ENCODE measurements at regions not wholly inside any gene's neighbourhood (a gene's known extent, or its start where the extent isn't known, plus 50 kb on each side); places are given as distances from the start of the nearest gene placed in this dataset.
"Not testable (repeated sequence)": the region's sequence is repeated elsewhere in the genome, so short reads cannot be mapped to it uniquely, and the experiment has no call there.

DNA sequence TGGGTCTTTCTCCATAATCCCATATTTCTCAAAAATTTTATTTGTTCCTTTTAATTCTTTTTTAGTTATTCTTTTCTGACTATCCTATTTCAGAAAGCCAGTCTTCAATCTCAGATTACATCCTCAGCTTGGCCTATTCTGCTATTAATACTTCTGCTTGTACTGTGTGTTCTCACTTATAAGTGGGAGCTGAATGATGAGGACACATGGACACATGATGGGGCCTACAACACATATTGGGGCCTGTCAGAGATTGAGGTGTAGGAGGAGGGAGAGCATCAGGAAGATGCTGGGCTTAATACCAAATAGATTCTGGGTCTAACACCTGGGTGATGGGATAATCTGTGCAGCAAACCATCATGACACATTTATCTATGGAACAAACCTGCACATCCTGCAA is 82.3 kb downstream of the MAGEE1 start:
- Histone ChIP-seq H3K9me3 (no peaks in the 10 kb centered on the region), H3K4me3 (ENCODE audit: low read depth, low read length) (no peak overlapping the region), H3K4me1 (no peaks in the 10 kb centered on the region), H3K36me3 (ENCODE audit: control insufficient read depth, insufficient read depth, low read length) (no peaks in the 10 kb centered on the region), H3K27me3 (replicated peaks; ENCODE audit: control insufficient read depth, insufficient read depth, low read length) (no peaks in the 10 kb centered on the region)
- Mint-ChIP-seq H3K36me3 (ENCODE audit: insufficient read depth, unreplicated experiment) (no peaks in the 10 kb centered on the region), H3K27ac (ENCODE audit: unreplicated experiment) (no peak overlapping the region), H3K27me3 (ENCODE audit: insufficient read depth, unreplicated experiment) (no peaks in the 10 kb centered on the region), H3K9me3 (ENCODE audit: unreplicated experiment) (no peaks in the 10 kb centered on the region), H3K4me3 (ENCODE audit: unreplicated experiment) (no peak overlapping the region), H3K4me1 (ENCODE audit: low read depth, unreplicated experiment) (no peaks in the 10 kb centered on the region)
- BruUV-seq (replicated peaks), result no TSS peak
- ChIA-PET CTCF (no interaction called here), POLR2A (no interaction called here)
- no peak for DNase-seq
- TF ChIP-seq, protein P1, sequence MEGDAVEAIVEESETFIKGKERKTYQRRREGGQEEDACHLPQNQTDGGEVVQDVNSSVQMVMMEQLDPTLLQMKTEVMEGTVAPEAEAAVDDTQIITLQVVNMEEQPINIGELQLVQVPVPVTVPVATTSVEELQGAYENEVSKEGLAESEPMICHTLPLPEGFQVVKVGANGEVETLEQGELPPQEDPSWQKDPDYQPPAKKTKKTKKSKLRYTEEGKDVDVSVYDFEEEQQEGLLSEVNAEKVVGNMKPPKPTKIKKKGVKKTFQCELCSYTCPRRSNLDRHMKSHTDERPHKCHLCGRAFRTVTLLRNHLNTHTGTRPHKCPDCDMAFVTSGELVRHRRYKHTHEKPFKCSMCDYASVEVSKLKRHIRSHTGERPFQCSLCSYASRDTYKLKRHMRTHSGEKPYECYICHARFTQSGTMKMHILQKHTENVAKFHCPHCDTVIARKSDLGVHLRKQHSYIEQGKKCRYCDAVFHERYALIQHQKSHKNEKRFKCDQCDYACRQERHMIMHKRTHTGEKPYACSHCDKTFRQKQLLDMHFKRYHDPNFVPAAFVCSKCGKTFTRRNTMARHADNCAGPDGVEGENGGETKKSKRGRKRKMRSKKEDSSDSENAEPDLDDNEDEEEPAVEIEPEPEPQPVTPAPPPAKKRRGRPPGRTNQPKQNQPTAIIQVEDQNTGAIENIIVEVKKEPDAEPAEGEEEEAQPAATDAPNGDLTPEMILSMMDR (IDR thresholded peaks at IDR 0.05; ENCODE audit: insufficient read depth in 1 of 2, low read depth in 1 of 2, low read length in 1 of 2, severe bottlenecking in 1 of 2, unreplicated experiment in 1 of 2), result no peak
- intact Hi-C loops (cut with micrococcal nuclease; ENCODE audit: unreplicated experiment), result no loop called here

DNA sequence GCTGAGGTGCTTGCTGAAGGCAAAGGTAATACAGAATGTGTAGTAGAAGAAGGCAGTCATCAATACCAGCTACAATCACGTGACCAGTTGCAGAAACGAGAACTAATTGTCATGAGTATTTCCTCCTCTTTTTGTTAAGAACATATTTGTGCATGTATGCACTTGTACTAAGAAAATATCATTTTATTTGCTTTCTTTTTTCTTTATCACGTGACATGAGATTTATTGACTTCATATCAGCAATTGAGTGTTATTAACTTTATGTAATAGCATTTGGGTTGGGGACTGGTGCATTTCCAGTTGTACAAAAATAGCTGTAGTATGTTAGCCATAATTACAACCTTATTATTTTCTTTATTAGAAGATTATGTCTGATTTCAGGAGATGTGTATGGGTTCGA is 90.0 kb downstream of the MAGEE1 start:
- H3K9me3 Mint-ChIP-seq (ENCODE audit: unreplicated experiment), result no peaks in the 10 kb centered on the region
- no peaks in the 10 kb centered on the region for H3K36me3 ChIP-seq (ENCODE audit: control insufficient read depth, insufficient read depth, low read length)
- no peak overlapping the region for H3K4me3 Mint-ChIP-seq (ENCODE audit: unreplicated experiment)
- no peak for DNase-seq
- H3K27ac Mint-ChIP-seq (ENCODE audit: unreplicated experiment), result no peak overlapping the region
- intact Hi-C loops (cut with micrococcal nuclease; ENCODE audit: unreplicated experiment), result no loop called here
- no peaks in the 10 kb centered on the region for H3K9me3 ChIP-seq
- ChIA-PET POLR2A (no interaction called here), CTCF (no interaction called here)
- H3K27me3 ChIP-seq (replicated peaks; ENCODE audit: control insufficient read depth, insufficient read depth, low read length), result no peaks in the 10 kb centered on the region
- H3K36me3 Mint-ChIP-seq (ENCODE audit: insufficient read depth, unreplicated experiment), result no peaks in the 10 kb centered on the region
- no peaks in the 10 kb centered on the region for H3K4me1 ChIP-seq
- TF ChIP-seq, protein P1 (IDR thresholded peaks at IDR 0.05; ENCODE audit: insufficient read depth in 1 of 2, low read depth in 1 of 2, low read length in 1 of 2, severe bottlenecking in 1 of 2, unreplicated experiment in 1 of 2), result no peak
- H3K4me1 Mint-ChIP-seq (ENCODE audit: low read depth, unreplicated experiment), result no peaks in the 10 kb centered on the region
- no peaks in the 10 kb centered on the region for H3K27me3 Mint-ChIP-seq (ENCODE audit: insufficient read depth, unreplicated experiment)
- no peak overlapping the region for H3K4me3 ChIP-seq (ENCODE audit: low read depth, low read length)
- no TSS peak for BruUV-seq (replicated peaks)

DNA sequence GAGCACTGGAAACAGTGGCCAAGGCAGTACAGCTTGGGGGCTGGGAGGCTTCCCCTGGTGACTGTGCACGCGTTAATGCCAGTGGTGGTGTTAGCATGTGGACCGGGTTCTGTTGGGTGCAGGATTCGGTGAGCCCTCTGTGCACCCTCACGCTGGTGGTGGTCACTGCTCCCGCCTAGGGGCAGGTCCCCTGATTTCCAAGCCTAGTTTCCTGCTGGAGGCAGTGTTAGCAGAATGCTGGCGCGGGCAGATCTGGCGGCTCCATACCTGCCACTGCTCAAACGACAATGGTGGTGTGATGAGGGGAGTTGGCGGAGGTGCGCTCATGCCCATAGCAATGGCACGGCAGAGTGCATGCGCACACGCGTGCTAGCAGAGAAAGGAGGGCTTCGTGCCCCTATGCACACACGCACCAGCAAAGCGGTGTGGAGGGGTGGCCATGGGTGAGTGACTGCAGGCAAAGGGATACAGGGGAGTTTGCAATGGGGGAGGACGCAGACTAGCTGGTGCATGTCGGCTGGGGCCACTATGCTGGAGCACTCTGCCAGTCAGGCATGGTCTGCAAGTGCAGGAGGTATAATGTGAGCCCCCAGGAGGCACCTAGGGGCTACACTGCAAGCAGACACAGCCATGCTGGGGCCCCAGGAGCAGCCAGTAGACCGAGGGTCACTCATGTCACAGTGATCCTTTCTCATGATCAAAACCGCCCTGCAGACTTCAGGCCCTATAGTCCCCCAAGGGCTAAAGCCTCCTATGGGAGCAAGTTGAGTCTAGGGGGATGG is 93.0 kb downstream of the MAGEE1 start:
- Histone ChIP-seq H3K4me3 (ENCODE audit: low read depth, low read length) (no peak overlapping the region), H3K4me1 (no peaks in the 10 kb centered on the region), H3K36me3 (ENCODE audit: control insufficient read depth, insufficient read depth, low read length) (no peaks in the 10 kb centered on the region), H3K9me3 (no peaks in the 10 kb centered on the region), H3K27me3 (replicated peaks; ENCODE audit: control insufficient read depth, insufficient read depth, low read length) (no peaks in the 10 kb centered on the region)
- ChIA-PET POLR2A (no interaction called here), CTCF (no interaction called here)
- no peaks in the 10 kb centered on the region for H3K9me3 Mint-ChIP-seq (ENCODE audit: unreplicated experiment)
- H3K36me3 Mint-ChIP-seq (ENCODE audit: insufficient read depth, unreplicated experiment), result no peaks in the 10 kb centered on the region
- no peak overlapping the region for H3K4me3 Mint-ChIP-seq (ENCODE audit: unreplicated experiment)
- intact Hi-C loops (cut with micrococcal nuclease; ENCODE audit: unreplicated experiment), result no loop called here
- no peak overlapping the region for H3K27ac Mint-ChIP-seq (ENCODE audit: unreplicated experiment)
- no peak for DNase-seq
- no peaks in the 10 kb centered on the region for H3K27me3 Mint-ChIP-seq (ENCODE audit: insufficient read depth, unreplicated experiment)
- TF ChIP-seq, protein P1 (IDR thresholded peaks at IDR 0.05; ENCODE audit: insufficient read depth in 1 of 2, low read depth in 1 of 2, low read length in 1 of 2, severe bottlenecking in 1 of 2, unreplicated experiment in 1 of 2), result no peak
- no TSS peak for BruUV-seq (replicated peaks)
- no peaks in the 10 kb centered on the region for H3K4me1 Mint-ChIP-seq (ENCODE audit: low read depth, unreplicated experiment)

DNA sequence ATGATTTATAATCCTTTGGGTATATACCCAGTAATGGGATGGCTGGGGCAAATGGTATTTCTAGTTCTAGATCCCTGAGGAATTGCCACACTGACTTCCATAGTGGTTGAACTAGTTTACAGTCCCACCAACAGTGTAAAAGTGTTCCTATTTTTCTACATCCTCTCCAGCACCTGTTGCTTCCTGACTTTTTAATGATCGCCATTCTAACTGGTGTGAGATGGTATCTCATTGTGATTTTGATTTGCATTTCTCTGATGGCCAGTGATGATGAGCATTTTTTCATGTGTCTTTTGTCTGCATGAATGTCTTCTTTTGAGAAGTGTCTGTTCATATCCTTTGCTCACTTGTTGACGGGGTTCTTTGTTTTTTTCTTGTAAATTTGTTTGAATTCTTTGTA is 108.2 kb downstream of the MAGEE1 start:
- H3K36me3 ChIP-seq (ENCODE audit: control insufficient read depth, insufficient read depth, low read length); BruUV-seq (replicated peaks); DNase-seq; H3K27me3 Mint-ChIP-seq (ENCODE audit: insufficient read depth, unreplicated experiment); H3K4me1 Mint-ChIP-seq (ENCODE audit: low read depth, unreplicated experiment); H3K27me3 ChIP-seq (replicated peaks; ENCODE audit: control insufficient read depth, insufficient read depth, low read length); H3K27ac Mint-ChIP-seq (ENCODE audit: unreplicated experiment); POLR2A ChIA-PET; H3K9me3 ChIP-seq; H3K36me3 Mint-ChIP-seq (ENCODE audit: insufficient read depth, unreplicated experiment); CTCF ChIA-PET; H3K9me3 Mint-ChIP-seq (ENCODE audit: unreplicated experiment); H3K4me3 Mint-ChIP-seq (ENCODE audit: unreplicated experiment); H3K4me3 ChIP-seq (ENCODE audit: low read depth, low read length); intact Hi-C loops (cut with micrococcal nuclease; ENCODE audit: unreplicated experiment); H3K4me1 ChIP-seq: not testable (repeated sequence)

All from Caco-2 (cell line).